Neural progenitor cell (in vitro differentiated cells): ENCODE measurements at regions not wholly inside any gene's neighbourhood (a gene's known extent, or its start where the extent isn't known, plus 50 kb on each side); places are given as distances from the start of the nearest gene placed in this dataset.
"Not testable (repeated sequence)": the region's sequence is repeated elsewhere in the genome, so short reads cannot be mapped to it uniquely, and the experiment has no call there.

Experiments used
- EZH2 ChIP-seq: fragments of 200-600 bp; sonication (generic); IDR thresholded peaks from 2 replicates; pipeline ENCODE4 v1.6.1; 2017; ENCODE audit warnings: antibody characterized with exemption, mild to moderate bottlenecking, moderate library complexity
- EZH2phosphoT487 ChIP-seq: fragments of 200-600 bp; sonication (generic); IDR thresholded peaks from 2 replicates; pipeline ENCODE4 v1.6.1; 2017; ENCODE audit warnings: antibody characterized with exemption
- TF ChIP-seq, protein P1 (sequence below): fragments of 200-600 bp; sonication (generic); IDR thresholded peaks from 2 replicates; pipeline ENCODE4 v1.5.1; 2017; ENCODE audit warnings: antibody characterized with exemption, mild to moderate bottlenecking

DNA sequence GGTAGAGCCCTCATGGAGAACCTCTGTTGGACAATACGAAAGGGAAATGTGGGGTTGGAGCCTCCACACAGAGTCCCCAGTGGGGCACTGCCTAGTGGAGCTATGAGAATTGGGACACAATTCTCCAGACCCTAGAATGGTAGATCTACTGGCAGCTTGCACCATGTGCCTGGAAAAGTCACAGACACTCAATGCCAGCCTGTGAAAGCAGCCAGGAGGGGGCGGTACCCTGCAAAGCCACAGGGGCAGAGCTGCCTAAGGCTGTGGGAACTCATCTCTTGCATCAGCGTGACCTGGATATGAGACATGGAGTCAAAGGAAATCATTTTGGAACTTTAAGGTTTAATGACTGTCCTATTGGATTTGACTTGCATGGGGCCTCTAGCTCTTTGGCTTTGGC is 179.1 kb upstream of the LAMA2 start:
- TF ChIP-seq, protein P1, sequence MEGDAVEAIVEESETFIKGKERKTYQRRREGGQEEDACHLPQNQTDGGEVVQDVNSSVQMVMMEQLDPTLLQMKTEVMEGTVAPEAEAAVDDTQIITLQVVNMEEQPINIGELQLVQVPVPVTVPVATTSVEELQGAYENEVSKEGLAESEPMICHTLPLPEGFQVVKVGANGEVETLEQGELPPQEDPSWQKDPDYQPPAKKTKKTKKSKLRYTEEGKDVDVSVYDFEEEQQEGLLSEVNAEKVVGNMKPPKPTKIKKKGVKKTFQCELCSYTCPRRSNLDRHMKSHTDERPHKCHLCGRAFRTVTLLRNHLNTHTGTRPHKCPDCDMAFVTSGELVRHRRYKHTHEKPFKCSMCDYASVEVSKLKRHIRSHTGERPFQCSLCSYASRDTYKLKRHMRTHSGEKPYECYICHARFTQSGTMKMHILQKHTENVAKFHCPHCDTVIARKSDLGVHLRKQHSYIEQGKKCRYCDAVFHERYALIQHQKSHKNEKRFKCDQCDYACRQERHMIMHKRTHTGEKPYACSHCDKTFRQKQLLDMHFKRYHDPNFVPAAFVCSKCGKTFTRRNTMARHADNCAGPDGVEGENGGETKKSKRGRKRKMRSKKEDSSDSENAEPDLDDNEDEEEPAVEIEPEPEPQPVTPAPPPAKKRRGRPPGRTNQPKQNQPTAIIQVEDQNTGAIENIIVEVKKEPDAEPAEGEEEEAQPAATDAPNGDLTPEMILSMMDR = not testable (repeated sequence)
- TF ChIP-seq EZH2, EZH2phosphoT487: not testable (repeated sequence)
